Psoas muscle (tissue), 7 donors: ENCODE measurements at regions not wholly inside any gene's neighbourhood (a gene's known extent, or its start where the extent isn't known, plus 50 kb on each side); places are given as distances from the start of the nearest gene placed in this dataset.

ENCODE experiments used
- ATAC-seq, 4 donors: fragments of 200-7000 bp; cut with Tn5 transposase; one replicate each; pipeline ENCODE4 v1.9.1; 2020; ENCODE audit warnings: moderate library complexity in 3 of 4, mild to moderate bottlenecking in 2 of 4
- DNase-seq, 2 donors: peaks; one replicate each; pipeline ENCODE4 v3.0.0-alpha.2; 2020
- H3K27ac ChIP-seq: fragments of 200-600 bp; one replicate; pipeline ENCODE4 v1.8.0; 2022
- H3K27me3 ChIP-seq, 3 donors: fragments of 200-600 bp in 1 of 3; one replicate each; pipeline versions ENCODE4 v1.6.1 to v1.8.0; 2013 to 2022; ENCODE audit warnings: low read length in 2 of 3, mild to moderate bottlenecking in 2 of 3, moderate library complexity in 1 of 3; ENCODE audit not compliant: insufficient read depth in 3 of 3
- H3K36me3 ChIP-seq, 2 donors: fragments of 200-600 bp in 1 of 2; one replicate each; pipeline versions ENCODE4 v1.6.1 to v1.8.0; 2013 to 2022; ENCODE audit warnings: low read depth in 1 of 2, mild to moderate bottlenecking in 1 of 2, moderate library complexity in 1 of 2; ENCODE audit not compliant: insufficient read depth in 1 of 2
- H3K4me1 ChIP-seq: fragments of 200-600 bp; one replicate; pipeline ENCODE4 v1.8.0; 2022
- H3K4me3 ChIP-seq: fragments of 200-600 bp; one replicate; pipeline ENCODE4 v1.8.0; 2022; ENCODE audit warnings: mild to moderate bottlenecking
- H3K9me3 ChIP-seq: fragments of 200-600 bp; one replicate; pipeline ENCODE4 v1.8.0; 2022
- WGBS, 3 donors: extraction: QIAGEN DNeasy Blood & Tissue Kit; methylation state at CpG; one replicate each; pipeline versions ENCODE4 v1.1.6 to v1.1.7; 2013; 5-methylcytosine and 5-hydroxymethylcytosine counted together
- intact Hi-C, 2 donors: fragments of 100-400 bp; cut with DNase I; formaldehyde crosslinking; loops; one replicate each; pipeline versions ENCODE4 v1.11.0 to v1.14.2; 2022
- TF ChIP-seq, protein P1 (sequence below): fragments of 200-600 bp; IDR thresholded peaks from one replicate; pipeline ENCODE4 v1.8.0; 2022; ENCODE audit warnings: antibody characterized with exemption
- donor health status: healthy with polysubstance abuse.
- donor health status: DM: no; HTN: no; CAD: no; lungs with moderate emphysema.
- donor health status: Bipolar disorder and iron deficiency.
- donor health status: healthy.
- donor health status: DM: yes; HTN: yes; CAD: no.
- donor health status: DM: no; HTN: no; CAD: no.
- donor health status: DM: yes; HTN: yes; CAD: no.

DNA sequence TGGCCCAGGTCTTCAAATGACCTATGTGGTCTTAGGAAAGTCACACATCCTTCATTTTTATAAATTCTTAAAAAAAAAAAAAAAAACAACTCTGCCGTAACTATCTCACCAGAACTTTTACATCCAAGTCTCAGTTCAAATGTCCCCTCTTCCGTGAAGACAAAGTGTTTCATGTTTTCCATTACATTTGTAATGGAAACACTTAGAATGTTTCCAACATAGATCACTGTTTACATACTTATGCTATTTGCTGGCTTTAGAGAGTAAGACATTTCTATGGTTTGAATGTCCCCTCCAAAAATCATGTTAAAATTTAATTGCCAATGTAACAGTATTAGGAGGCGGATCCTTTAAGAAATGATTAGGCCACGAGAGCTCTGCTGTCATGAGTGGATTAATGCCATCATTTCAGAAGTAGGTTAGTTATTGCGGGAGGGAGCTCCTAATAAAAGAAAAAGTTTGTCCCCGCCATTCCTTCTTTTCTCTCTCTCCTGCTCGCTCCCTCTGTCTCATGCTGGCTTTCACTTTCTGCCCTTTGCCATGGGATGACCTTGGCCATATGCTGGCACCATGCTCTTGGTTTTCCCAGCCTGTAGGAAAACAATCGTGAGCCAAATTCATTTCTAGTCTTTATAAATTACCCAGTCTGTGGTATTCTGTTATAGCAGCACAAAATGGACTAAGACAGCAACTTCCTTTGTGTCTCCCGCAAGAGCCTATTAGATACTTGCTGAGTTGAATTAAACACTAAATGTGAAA is 887.8 kb upstream of the SOX9 start:
- DNase-seq (no peak), ATAC-seq (no peak)
- no peak overlapping the region for H3K27ac ChIP-seq
- 88 to 90% (median 89%) methylated on average over 9 of the region's 9 CpGs for WGBS, 3 donors
- TF ChIP-seq, protein P1, sequence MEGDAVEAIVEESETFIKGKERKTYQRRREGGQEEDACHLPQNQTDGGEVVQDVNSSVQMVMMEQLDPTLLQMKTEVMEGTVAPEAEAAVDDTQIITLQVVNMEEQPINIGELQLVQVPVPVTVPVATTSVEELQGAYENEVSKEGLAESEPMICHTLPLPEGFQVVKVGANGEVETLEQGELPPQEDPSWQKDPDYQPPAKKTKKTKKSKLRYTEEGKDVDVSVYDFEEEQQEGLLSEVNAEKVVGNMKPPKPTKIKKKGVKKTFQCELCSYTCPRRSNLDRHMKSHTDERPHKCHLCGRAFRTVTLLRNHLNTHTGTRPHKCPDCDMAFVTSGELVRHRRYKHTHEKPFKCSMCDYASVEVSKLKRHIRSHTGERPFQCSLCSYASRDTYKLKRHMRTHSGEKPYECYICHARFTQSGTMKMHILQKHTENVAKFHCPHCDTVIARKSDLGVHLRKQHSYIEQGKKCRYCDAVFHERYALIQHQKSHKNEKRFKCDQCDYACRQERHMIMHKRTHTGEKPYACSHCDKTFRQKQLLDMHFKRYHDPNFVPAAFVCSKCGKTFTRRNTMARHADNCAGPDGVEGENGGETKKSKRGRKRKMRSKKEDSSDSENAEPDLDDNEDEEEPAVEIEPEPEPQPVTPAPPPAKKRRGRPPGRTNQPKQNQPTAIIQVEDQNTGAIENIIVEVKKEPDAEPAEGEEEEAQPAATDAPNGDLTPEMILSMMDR: no peak
- no peak overlapping the region for H3K4me3 ChIP-seq
- no peaks in the 10 kb centered on the region for H3K36me3 ChIP-seq
- H3K4me1 ChIP-seq: no peaks in the 10 kb centered on the region
- H3K9me3 ChIP-seq: no peaks in the 10 kb centered on the region
- intact Hi-C loops: no loop called here
- no peaks in the 10 kb centered on the region for H3K27me3 ChIP-seq

DNA sequence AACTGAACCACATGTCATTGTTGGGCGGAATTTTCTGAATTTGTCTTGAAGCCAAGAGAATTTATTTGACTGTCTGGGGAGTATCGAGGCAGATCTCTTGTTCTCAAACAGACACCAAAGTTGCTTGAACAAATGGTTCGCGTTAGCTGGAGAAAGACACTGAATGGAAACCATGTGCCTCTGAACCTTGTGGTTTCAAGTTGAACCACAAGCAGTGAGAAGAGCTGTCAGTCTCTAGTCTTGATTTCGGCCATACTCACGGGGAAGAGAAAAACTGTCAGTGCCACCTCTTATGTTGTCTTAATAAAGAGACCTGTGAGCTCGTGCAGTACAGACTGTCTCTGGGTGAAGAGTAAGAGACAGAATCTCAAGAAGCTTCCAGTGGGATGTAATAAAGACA is 886.5 kb upstream of the SOX9 start:
- 81 to 91% (median 84%) methylated on average over 7 of the region's 7 CpGs for WGBS, 3 donors
- H3K9me3 ChIP-seq: no peaks in the 10 kb centered on the region
- H3K4me3 ChIP-seq: no peak overlapping the region
- H3K36me3 ChIP-seq: no peaks in the 10 kb centered on the region
- ATAC-seq (no peak), DNase-seq (no peak)
- TF ChIP-seq, protein P1: no peak
- intact Hi-C loops: no loop called here
- H3K27ac ChIP-seq: no peak overlapping the region
- H3K27me3 ChIP-seq: no peaks in the 10 kb centered on the region
- no peaks in the 10 kb centered on the region for H3K4me1 ChIP-seq

DNA sequence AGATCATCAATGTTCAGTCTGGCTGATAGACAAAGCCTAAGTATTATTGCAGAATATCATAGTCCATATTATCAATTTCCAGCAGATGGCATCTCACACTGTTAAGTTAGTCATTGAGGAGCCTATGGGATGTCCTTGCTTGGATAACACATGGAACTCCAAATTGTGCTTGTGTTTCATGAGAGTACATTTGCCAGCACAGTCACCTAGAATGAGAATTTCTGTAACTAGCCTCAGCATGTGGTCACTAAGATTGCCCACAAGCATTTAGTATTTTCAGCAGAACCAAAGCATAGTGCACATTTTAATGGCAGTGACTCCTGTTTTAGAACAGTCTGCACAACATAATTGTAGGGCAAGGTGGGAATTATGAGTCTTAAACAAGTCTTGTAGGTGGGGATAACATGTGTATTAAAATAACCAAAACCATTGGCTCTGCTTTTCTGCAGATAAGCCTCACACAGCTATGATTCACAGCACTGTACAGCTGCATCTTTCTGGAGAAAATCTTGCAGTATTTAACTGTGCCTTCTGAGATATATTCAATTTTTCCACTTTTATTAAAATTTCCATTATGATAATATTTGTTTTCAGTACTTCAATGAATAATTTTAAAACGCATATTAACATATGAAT is 882.8 kb upstream of the SOX9 start:
- Histone ChIP-seq H3K9me3 (no peaks in the 10 kb centered on the region), H3K4me3 (no peak overlapping the region), H3K27ac (no peak overlapping the region), H3K36me3 (no peaks in the 10 kb centered on the region), H3K4me1 (no peaks in the 10 kb centered on the region), H3K27me3 (no peaks in the 10 kb centered on the region)
- intact Hi-C loops: no loop called here
- 77 to 83% (median 79%) methylated on average over 1 of the region's 1 CpG for WGBS, 3 donors
- TF ChIP-seq, protein P1: no peak
- DNase-seq (no peak), ATAC-seq (no peak)

DNA sequence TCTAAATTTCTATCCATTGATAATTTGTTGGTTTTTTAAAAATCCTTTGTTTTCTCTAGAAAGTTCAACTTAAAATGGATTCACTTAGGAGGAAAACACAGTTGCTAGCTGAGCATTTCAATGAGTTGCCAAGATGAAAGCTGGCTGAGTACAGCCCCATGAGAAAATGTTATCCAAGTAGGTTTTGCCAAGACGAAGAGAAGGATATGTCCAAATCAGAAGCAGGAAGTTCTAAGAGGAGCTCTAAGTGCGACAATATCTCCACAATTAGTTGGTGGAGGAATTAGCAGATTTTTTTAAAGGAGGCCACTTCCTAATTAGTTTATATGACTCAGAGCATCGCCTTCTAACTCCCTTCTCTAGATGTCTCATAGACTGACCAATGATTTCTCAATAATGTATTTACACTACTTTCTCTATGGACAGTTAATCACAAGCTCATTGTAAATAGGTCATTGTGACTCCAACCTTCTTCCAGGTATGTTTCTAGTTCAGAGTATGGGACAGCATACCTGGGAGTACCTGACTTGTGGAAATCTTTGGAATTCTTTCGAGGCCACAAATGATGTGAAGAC is 873.3 kb upstream of the SOX9 start:
- no peak for ATAC-seq

More for the DNA sequence above, 873.3 kb upstream of the SOX9 start:
- no peaks in the 10 kb centered on the region for H3K27me3 ChIP-seq
- intact Hi-C loops: no loop called here
- no peak for DNase-seq
- TF ChIP-seq, protein P1: no peak
- no peak overlapping the region for H3K4me3 ChIP-seq
- no peaks in the 10 kb centered on the region for H3K4me1 ChIP-seq
- no peaks in the 10 kb centered on the region for H3K9me3 ChIP-seq
- H3K27ac ChIP-seq: no peak overlapping the region
- 57 to 61% (median 60%) methylated on average over 4 of the region's 4 CpGs for WGBS, 3 donors
- H3K36me3 ChIP-seq: no peaks in the 10 kb centered on the region
